ENCODE measurements at regions not wholly inside any gene's neighbourhood (a gene's known extent, or its start where the extent isn't known, plus 50 kb on each side); places are given as distances from the start of the nearest gene placed in this dataset.
"Not testable (repeated sequence)": the region's sequence is repeated elsewhere in the genome, so short reads cannot be mapped to it uniquely, and the experiment has no call there.

DNA sequence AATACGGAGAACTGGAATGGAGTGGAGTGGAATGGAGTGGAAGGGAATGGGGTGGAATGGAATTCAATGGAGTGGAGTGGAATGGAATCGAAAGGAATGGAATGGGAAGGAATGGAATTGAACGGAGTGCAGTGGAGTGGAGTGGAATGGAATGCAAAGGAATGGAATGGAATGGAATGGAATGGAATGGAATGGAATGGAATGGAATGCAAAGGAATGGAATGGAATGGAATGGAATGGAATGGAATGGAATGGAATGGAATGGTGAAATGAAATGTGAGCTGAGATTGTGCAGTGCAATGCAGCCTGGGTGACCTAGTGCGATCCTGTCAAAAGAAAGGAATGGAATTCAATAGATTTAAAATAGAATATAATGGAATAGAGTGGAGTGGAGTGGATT is 357.3 kb upstream of the WSB1 start:
- DNase-seq = not testable (repeated sequence)

DNA sequence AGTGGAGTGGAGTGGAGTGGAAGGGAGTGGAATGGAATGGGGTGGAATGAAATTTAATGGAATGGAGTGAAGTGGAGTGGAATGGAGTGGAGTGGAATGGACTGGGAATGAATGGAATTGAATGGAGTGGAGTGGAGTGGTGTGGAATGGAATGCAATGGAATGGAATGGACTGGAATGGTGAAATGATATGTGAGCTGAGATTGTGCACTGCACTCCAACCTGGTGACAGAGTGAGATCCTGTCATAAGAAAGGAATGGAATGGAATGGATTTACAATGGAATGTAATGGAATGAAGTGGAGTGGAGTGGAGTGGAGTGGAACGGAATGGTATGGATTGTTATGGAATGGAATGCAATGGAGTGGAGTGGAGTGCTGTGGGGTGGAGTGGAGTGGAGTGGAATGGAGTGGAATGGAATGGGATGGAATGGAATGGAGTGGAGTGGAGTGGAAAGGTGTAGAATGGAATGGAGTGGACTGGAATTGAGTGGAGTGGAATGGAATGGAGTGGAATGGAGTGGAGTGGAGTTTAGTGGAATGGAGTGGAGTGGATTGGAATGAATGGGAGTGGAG is 356.1 kb upstream of the WSB1 start:
- DNase-seq = not testable (repeated sequence)

DNA sequence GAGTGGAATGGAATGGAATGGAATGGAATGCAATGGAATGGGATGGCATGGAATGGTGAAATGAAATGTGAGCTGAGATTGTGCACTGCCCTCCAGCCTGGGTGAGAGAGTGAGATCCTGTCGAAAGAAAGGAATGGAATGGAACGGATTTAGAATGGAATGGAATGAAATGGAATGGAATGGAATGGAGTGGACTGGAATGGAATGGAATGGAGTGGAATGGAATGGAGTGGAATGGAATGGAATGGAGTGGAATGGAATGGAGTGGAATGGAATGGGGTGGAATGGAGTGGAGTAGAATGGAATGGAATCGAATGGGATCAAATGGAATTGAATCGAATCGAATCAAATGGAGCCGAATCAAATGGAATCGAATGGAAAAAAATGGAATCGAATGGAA is 354.2 kb upstream of the WSB1 start:
- DNase-seq = not testable (repeated sequence)

DNA sequence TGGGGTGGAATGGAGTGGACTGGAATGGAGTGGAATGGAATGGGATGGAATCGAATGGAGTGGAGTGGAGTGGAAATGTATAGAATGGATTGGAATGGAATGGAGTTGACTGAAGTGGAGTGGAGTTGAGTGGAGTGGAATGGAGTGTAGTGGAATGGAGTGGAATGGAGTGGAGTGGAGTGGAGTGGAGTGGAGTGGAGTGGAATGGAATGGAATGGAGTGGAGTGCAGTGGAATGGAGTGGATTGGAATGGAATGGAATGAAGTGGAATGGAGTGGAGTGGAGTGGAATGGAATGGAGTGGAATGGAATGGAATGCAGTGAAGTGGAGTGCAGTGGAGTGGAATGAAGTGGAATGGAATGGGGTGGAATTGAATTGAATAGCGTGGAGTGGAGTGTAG is 353.3 kb upstream of the WSB1 start:
- not testable (repeated sequence) for DNase-seq

DNA sequence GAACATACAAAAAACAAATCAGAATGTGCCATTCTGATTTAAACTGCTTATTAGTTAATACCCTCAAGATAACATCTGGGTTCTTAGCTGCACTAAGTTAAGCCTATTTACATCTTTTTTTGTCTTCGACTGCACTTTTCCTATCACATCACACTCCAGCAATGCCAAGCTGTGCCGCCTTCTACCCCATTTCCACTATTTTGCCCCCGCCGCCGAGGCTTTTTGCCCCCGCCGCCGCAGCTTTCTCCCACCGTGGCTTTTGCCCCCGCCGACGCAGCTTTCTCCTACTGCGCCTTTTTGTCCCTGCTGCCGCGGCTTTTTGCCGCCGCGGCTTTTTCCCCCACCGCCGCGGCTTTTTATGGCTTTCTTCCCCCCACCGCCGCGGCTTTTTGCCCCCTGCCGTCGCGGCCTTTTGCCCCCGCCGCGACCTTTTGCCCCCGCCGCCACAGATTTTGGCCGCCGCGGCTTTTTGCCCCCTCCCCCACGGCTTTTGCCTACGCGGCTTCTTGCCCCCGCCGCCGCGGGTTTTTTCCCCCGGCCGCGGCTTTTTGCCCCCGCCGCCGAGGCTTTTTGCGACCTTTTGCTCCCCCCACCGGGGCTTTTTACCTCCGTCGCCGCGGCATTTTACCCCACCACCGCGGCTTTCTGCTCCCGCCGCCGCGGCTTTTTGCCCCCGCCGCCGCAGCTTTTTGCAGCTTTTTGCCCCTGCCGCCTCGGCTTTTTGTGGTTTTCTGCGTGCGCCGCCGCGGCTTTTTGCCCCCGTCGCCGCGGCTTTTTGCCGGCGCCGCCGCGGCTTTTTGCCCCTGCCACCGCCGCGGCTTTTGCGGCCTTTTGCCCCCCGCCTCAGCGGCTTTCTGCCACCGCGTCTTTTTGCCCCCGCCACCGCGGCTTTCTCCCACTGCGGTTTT is 331.4 kb upstream of the WSB1 start:
- no peak for DNase-seq

DNA sequence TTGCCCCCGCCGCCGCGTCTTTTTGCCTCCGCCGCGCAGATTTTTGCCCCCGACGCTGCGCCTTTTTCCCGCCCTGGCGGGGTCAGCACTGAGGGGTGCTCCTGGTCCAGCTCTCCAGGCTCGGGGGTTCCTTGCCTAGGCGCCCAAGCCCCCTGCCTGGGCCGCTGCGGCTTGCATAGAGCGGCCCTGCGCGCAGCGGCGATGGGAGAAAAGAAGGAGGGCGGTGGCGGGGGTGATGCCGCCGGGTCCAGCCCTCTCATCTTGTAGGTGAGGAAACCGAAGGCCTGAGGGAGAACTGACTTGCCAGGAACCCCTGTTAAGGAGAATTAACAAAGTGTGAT is 330.8 kb upstream of the WSB1 start:
- no peak for DNase-seq

DNA sequence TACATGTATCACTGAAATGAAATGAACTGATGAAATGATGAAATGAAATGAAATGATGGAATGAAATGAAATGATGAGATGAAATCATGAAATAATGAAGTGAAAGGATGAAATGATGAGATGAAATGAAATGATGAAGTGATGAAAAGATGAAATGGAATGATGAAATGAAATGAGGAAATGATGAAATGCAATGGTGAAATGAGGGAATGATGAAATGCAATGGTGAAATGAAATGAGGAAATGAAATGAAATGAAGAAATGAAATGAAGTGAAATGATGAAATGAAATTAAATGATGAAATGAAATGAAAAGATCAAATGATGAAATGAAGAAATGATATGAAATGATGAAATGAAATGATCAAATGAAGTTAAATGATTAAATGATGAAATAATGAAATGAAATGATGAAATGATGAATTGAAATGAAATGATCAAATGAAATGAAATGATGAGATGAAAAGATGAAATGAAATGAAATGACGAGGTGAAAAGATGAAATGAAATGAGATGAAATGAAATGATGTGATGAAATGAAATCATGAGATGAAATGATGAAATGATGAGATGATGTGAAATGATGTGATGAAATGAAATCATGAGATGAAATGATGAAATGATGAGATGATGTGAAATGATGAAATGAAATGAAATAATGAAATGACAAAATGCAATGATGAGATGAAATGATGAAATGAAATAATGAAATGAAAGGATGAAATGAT is 327.9 kb upstream of the WSB1 start:
- DNase-seq = not testable (repeated sequence)

DNA sequence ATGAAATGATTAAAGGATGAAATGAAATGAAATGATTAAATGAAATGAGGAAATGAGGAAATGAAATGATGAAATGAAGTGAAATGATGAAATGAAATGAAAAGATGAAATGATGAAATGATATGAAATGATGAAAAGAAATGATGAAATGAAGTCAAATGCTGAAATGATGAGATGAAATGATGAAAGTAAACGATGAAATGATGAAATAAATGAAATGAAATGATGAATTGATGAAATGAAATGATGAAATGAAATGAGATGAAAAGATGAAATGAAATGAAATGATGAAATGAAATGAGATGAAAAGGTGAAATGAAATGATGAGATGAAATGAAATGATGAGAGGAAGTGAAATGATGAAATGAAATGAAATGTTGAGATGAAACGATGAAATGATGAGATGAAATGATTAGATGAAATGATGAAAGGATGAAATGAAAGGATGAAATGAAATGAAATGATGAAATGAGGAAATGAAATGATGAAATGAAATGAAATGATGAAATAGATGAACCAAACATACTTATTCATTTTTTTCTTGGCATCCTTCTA is 327.2 kb upstream of the WSB1 start:
- DNase-seq = not testable (repeated sequence)

DNA sequence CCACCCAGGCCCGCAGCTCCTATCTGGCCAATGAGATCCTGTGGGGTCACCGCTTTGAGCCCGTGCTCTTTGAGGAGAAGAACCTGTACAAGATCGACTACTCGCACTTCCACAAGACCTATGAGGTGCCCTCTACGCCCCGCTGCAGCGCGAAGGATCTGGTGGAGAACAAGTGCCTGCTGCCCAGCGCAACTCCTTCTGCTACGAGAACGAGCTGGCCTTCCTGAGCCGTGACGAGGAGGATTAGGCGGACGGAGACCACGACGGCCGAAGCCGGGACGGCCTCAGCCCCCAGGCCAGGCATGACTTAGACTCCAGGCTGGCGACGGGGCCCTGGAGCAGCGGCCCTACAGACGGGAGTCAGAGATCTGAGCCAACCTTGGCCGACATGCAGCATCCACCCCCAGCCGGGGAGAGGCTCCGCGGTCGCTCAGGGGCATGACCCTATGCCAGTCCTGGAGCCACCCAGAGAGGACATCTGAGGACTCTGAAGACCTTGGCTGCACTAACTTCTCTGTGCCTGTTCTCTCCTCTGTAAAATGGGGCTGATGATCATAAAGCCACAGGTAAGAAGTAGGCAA is 312.0 kb upstream of the WSB1 start:
- not testable (repeated sequence) for DNase-seq

DNA sequence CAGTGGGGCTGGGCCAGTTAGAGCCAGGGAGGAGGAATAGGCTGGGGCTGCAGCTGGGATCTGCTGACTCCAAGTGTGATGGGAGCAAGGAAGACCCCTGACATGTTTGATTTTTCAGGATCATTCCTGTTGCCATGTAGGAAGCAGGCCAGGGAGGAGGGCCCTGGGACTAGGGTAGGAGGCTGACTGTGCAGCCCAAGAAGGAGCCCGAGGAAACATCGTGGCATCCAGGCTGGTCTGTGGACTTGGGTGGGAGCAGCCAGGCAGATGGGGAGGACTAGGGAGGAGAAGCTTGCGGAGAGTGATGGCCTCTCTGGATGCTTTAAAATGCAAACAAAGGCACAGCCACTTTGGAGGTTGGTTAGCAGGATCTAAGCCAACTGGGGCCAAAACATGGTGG is 311.4 kb upstream of the WSB1 start:
- not testable (repeated sequence) for DNase-seq

DNA sequence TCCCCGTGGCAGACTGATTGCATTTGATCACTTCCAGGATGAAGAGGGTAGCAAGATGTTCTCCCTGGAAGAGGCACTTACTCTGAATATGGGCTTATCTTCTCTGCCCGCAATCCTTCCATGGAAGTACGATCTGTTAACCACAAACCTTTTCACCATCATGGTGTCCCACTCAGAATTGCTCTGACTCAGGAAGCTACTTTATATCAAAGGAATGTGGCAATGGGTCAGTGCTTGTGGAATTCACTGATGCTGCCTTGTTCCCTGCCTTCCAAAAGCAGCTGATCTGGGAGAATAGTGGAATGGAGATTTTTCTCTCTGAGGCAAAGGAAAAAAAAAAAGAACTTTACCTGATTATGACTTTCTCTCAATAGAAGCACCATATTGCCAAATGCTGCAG is 306.1 kb upstream of the WSB1 start:
- not testable (repeated sequence) for DNase-seq

DNA sequence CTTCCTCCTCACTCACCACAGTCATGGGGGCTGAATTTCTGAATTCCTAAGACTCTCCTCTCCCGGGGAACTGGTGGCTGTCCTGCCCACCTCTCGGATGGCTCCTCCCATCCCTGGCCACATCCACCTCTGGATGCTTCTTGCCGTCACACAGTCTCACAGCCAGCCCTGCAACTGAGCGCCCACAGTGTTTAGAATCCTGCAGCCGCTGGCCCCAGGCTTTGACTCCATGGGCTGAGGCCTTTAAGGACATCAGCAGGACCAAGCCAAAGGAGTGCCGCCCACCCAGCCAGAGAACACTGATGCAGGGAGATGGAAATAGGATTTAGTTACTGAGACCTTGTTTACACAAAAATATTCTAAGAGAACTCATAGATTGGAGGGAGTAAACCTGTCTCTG is 299.3 kb upstream of the WSB1 start:
- not testable (repeated sequence) for DNase-seq

DNA sequence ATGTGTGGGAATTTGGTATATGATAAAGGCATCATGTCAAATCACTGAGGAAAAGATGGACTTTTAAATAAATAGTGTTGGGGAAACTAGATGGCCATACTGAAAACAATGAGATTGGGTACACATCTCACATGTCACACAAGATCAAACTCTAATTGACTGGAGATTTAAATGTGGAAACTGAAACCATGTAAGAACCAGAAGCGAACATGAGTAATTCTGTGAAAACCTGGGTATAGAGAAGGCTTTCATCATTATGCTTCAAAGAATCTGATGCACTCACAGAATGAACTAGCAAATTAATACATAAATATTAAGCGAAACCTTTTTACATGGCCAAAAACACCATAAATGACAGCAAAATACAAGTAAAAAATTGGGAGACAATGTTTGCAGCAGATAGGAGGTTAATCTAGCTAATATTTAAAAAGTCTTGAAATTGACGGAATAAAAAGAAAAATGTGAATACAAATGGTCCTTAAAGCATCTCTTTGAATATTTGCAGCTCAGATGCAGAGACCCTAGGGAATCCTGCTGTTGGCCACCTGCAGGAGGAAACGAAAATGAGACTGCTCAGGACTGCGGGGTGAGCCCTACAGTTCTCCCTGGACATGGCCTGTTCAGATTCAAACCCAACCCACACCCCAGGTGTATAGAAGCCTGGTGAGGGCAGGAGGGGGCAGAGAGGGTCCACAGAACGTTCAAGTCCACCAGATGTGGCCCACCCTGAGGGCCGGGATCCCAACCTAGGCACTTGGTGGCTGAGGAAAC is 297.6 kb upstream of the WSB1 start:
- not testable (repeated sequence) for DNase-seq

DNA sequence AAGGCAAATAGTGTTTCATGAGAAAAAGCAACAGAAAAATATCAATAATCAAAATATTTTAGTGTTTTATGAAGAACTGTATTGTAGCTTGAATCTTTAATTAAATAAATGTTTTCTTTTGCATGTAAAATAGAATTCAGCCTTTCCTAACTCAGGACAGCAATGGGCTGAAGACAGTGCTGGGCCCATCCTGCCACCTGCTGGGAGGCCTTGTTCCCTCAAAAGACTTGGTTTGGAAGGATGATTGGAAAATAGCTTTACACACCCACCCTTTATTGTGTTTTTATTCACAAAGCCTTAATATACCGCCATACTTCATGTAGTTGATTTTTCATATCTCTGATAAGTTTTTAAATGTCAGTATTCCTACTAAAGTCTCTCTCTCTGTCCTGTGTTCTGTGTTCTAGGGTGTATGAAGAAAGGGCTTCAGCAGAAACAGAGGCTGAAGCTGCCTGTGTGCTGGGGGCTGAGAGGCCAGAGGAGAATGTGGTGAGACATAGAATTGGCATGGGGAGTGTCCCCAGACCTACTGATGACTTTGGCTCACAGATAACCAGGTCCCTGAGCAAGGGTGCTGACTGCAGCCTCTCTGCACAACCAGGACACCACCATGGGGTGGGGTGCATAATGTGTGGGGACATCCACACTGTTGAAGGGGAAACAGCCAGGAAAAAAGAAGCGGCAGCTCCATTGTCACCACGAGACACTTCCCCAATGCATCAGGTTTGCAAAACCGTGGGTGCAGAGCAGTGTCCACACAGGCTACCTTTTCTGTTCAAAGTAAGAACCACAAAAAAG is 286.0 kb upstream of the WSB1 start:
- DNase-seq = not testable (repeated sequence)

DNA sequence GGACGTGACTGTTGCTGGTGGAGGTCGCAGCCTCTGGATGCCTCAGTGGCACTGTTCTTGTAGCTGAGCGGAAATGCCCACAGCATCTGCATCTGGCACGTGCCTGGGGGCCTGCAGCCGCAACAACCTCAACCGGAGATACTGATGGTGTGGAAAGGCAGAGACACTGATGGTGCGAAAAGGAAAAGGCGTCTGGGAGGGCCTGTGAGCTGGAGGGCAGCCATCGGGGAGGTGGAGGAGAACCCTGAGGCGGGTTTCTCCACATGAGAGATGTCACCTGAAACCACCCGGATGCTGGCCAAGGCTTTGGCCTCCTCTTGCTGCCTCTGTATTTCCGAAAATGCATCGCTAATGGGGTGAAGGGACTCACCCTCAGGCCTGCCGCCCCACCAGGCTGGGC is 284.8 kb upstream of the WSB1 start:
- DNase-seq = no peak

DNA sequence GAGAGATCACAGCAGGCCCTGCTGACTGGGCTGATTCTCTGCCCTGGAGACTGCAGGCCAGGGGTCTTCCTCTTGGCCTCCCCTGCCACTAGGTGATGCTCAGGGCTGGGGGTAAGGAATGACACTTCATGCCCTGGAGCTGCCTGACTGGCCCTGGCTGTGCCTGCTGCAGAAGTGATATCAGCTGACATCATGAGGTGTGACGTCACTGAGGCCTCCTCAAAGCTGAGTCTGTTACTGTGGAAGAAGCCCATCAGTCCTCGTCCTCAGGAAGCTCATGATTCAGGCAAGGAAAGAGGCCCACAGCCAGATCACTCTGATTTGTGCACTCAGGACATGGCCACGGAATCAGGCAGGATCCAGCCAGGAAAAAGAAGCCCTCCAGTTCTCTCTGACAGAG is 283.8 kb upstream of the WSB1 start:
- not testable (repeated sequence) for DNase-seq

DNA sequence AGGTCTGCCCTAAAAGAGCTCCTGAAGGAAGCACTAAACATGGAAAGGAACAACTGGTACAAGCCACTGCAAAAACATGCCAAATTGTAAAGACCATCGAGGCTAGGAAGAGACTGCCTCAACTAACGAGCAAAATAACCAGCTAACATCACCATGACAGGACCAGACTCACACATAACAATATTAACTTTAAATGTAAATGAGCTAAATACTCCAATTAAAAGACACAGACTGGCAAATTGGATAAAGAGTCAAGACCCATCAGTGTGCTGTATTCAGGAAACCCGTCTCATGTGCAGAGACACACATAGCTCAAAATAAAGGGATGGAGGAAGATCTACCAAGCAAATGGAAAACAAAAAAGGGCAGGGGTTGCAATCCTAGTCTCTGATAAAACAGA is 263.4 kb upstream of the WSB1 start:
- not testable (repeated sequence) for DNase-seq

DNA sequence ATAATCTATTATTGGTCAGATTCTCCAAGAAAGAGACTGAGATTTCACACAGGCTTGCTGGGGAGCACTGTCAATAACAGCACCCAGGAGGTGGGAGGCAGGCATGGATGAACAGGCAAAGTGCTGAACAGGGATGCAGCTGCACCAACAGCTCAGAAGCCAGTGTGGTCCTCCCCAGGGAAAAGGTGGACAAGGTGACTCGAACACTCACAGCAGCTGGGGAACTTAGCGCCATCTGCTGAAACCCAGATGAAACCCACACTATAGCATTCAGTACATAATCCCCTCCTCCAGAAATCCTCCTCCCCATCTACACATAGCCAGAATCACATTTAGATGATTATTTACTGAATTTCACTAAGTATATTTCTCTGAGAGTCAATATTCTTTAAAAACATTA is 255.2 kb upstream of the WSB1 start:
- no peak for DNase-seq

DNA sequence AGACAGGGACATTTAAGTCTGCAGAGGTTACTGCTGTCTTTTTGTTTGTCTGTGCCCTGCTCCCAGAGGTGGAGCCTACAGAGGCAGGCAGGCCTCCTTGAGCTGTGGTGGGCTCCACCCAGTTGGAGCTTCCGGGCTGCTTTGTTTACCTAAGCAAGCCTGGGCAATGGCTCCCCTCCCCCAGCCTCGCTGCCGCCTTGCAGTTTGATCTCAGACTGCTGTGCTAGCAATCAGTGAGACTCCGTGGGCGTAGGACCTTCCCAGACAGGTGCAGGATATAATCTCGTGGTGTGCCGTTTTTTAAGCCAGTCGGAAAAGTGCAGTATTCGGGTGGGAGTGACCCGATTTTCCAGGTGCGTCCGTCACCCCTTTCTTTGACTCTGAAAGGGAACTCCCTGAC is 248.9 kb upstream of the WSB1 start:
- not testable (repeated sequence) for DNase-seq

DNA sequence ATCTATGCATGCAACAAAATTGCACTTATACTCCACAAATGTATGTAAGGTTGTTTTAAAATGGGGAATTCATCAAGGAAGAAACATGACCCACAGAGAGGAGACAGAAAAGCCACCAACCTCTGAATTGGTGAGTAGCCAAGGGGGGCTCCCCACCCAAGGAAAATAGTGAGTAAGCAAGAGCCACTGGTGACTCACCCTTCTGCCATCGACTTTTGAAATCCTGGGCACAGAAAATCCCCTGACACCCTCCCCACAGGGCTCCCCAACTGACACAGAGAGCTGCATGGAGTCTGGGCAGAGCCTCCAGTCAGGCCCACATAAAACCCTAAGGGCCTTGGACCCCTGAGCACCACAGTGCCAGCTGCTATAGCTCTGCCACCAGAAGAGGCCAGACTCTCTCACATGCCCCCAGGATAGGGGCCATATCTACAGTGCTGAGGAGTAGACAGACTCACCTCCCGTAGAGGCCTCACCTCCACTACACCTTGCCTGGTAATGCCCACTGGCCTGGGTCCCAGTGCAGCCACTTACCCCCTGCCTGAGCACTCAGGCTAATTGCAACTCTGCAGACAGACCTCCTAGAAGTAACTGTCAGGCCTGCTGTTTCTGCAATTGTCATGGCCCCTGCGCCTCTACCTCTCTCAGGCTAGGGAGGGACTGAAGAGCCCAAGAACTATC is 244.7 kb upstream of the WSB1 start:
- no peak for DNase-seq

DNA sequence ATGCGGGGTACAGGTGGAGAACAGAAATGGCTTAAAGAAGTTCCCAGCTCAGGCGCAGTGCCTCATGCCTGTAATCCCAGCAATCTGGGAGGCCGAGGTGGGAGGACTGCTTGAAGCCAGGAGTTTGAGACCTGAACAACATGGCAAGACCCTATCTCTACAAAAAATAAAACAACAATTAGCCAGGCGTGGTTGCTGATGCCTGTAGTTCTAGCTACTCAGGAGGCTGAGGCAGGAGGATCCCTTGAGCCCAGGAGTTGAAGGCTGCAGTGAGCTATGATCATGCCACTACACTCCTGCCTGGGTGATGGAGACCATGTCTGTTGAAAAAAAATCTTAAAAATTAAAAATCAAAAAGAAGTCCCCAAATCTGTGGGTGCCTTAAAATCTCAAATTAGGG is 228.3 kb upstream of the WSB1 start:
- no peak for DNase-seq

All from stimulated activated CD4-positive, alpha-beta T cell treated with anti-CD3 and anti-CD28 coated beads, Interleukin-12 subunit alpha, Interleukin-12 subunit beta, amount 100 ng/mL, for 4 hours (primary cell).